Fibroblast of lung (primary cell): ENCODE measurements at regions not wholly inside any gene's neighbourhood (a gene's known extent, or its start where the extent isn't known, plus 50 kb on each side); places are given as distances from the start of the nearest gene placed in this dataset.

Source experiments
- EZH2 ChIP-seq: IDR thresholded peaks from 2 replicates; pipeline ENCODE4 v1.5.1; 2012; ENCODE audit warnings: low read length, control low read depth, mild to moderate bottlenecking; ENCODE audit errors: missing control alignments
- TF ChIP-seq, protein P1 (sequence below), 2 donors: IDR thresholded peaks in 1 of 2; conservative IDR thresholded peaks in 1 of 2; 1 replicate in 1 of 2; 2 replicates in 1 of 2; pipeline ENCODE4 v1.5.1; 2011 to 2012; ENCODE audit warnings: low read length in 2 of 2, control low read depth in 1 of 2, inconsistent platforms in 1 of 2, low read depth in 1 of 2, mild to moderate bottlenecking in 1 of 2

DNA sequence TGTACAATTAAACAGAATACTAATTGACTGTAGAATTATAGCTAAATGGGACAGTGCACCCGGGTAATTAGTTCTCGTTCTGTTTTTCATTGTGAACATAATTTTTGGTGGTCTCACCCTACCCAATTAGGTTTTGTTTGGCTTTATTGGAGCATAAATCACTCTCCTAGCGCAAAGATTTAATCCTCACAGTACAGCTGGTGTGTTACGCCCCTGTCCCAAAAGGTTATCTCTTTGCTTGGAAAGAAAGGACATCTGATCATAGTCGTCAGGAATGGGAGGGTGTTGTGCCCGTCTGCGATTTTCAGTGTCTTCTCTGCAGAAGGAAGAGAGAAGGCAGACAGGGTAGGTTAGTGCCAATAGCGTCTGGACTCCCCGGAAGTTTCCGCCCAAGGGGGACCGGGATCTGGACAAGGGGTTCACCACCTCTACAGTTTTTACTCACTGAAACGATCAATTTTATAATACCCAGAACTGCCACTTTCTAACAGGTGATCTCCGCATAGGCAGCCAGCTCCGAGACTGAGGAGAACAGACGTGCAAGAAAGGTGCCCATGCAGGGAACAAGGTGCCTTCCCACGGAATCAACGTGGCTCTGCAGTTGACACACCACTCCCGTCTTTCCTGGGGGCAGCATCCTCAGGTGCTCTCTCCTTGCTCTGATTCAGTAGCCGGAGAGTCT lies 617.4 kb upstream of the CDH4 start:
- TF ChIP-seq, protein P1, sequence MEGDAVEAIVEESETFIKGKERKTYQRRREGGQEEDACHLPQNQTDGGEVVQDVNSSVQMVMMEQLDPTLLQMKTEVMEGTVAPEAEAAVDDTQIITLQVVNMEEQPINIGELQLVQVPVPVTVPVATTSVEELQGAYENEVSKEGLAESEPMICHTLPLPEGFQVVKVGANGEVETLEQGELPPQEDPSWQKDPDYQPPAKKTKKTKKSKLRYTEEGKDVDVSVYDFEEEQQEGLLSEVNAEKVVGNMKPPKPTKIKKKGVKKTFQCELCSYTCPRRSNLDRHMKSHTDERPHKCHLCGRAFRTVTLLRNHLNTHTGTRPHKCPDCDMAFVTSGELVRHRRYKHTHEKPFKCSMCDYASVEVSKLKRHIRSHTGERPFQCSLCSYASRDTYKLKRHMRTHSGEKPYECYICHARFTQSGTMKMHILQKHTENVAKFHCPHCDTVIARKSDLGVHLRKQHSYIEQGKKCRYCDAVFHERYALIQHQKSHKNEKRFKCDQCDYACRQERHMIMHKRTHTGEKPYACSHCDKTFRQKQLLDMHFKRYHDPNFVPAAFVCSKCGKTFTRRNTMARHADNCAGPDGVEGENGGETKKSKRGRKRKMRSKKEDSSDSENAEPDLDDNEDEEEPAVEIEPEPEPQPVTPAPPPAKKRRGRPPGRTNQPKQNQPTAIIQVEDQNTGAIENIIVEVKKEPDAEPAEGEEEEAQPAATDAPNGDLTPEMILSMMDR (conservative IDR thresholded peaks at IDR 0.05 in 1 of 2, IDR thresholded peaks at IDR 0.05 in 1 of 2; ENCODE audit: low read depth in 1 of 2, low read length in 2 of 2): no peak
- TF ChIP-seq EZH2: no peak
